ENCODE measurements at regions not wholly inside any gene's neighbourhood (a gene's known extent, or its start where the extent isn't known, plus 50 kb on each side); places are given as distances from the start of the nearest gene placed in this dataset.

GRCh38 chr18:56148373-56148772 lies 490.0 kb downstream of the TXNL1 start:
- TF ChIP-seq CTCF (conservative IDR thresholded peaks at IDR 0.05), result no peak
- Histone ChIP-seq H4K8ac (replicated peaks; ENCODE audit: insufficient read length, low read depth, low read length) (no peak overlapping the region), H3K9me3 (ENCODE audit: control insufficient read depth, low read depth, low read length) (no peaks in the 10 kb centered on the region), H2BK120ac (ENCODE audit: low read depth, low read length, poor library complexity, severe bottlenecking) (no peak overlapping the region), H3K4me1 (ENCODE audit: insufficient read depth, low read length) (no peaks in the 10 kb centered on the region), H4K5ac (ENCODE audit: insufficient read length, low read depth, low read length) (no peak overlapping the region), H3K18ac (ENCODE audit: insufficient read length, low read depth, low read length) (no peak overlapping the region), H2BK12ac (ENCODE audit: insufficient read length, low read depth, low read length) (no peak overlapping the region), H3K14ac (ENCODE audit: insufficient read depth, low read length) (no peak overlapping the region), H4K91ac (ENCODE audit: insufficient read length, low read depth, low read length) (no peak overlapping the region), H3K27ac (ENCODE audit: insufficient read length, low read depth, low read length) (no peak overlapping the region), H2BK20ac (ENCODE audit: low read depth, low read length, poor library complexity, severe bottlenecking) (no peak overlapping the region), H3K23me2 (ENCODE audit: insufficient read length, low read depth, low read length, poor library complexity, severe bottlenecking) (no peaks in the 10 kb centered on the region), H3K79me1 (ENCODE audit: insufficient read depth, low read depth, low read length, poor library complexity, severe bottlenecking) (no peaks in the 10 kb centered on the region), H3K56ac (ENCODE audit: insufficient read length, low read depth, low read length) (no peak overlapping the region), H3T11ph (ENCODE audit: low read length) (no peak overlapping the region), H2BK15ac (ENCODE audit: low read depth, low read length) (no peak overlapping the region), H4K20me1 (ENCODE audit: control insufficient read depth, insufficient read depth, insufficient read length) (no peaks in the 10 kb centered on the region), H3K23ac (ENCODE audit: insufficient read length, low read depth, low read length) (no peak overlapping the region), H3K4me2 (ENCODE audit: insufficient read depth, insufficient read length, low read length) (no peak overlapping the region), H3K27me3 (ENCODE audit: insufficient read depth, low read length) (no peaks in the 10 kb centered on the region), H2AFZ (ENCODE audit: low read length) (no peak overlapping the region), H3K4ac (ENCODE audit: low read depth, low read length) (no peak overlapping the region), H2BK5ac (ENCODE audit: insufficient read length, low read length) (no peak overlapping the region), H3K79me2 (ENCODE audit: insufficient read depth, low read length) (no peaks in the 10 kb centered on the region), H2AK5ac (ENCODE audit: insufficient read length, low read length) (no peak overlapping the region), H3K9ac (ENCODE audit: extremely low read depth, insufficient read length, low read length) (no peak overlapping the region)
- H3K4me1 Mint-ChIP-seq, result peaks cover 15 to 16% of the 10 kb centered on the region in 2 experiments
- no peak for DNase-seq
- no peak overlapping the region for H3K4me3 Mint-ChIP-seq
- H3K27ac Mint-ChIP-seq, result no peak overlapping the region
- H3K9me3 Mint-ChIP-seq, result no peaks in the 10 kb centered on the region
- H3K27me3 Mint-ChIP-seq (ENCODE audit: low read depth), result no peaks in the 10 kb centered on the region
- H3K36me3 Mint-ChIP-seq (ENCODE audit: insufficient read depth in 1 of 3, low read depth in 3 of 3), result no peaks in the 10 kb centered on the region
